Cardiac fibroblast (primary cell): ENCODE measurements at regions not wholly inside any gene's neighbourhood (a gene's known extent, or its start where the extent isn't known, plus 50 kb on each side); places are given as distances from the start of the nearest gene placed in this dataset.

Experiments used
- DNase-seq, 2 donors: peaks; one replicate each; pipeline versions ENCODE4 v3.0.0 to v3.0.0-alpha.2; 2010; ENCODE audit warnings: low read depth in 2 of 2
- H3K4me3 ChIP-seq, 2 donors: replicated peaks in 1 of 2; 1 replicate in 1 of 2; 2 replicates in 1 of 2; pipeline ENCODE4 v1.5.1; 2011; ENCODE audit warnings: low read depth in 2 of 2, low read length in 2 of 2, mild to moderate bottlenecking in 2 of 2, moderate library complexity in 1 of 2
- CTCF ChIP-seq: IDR thresholded peaks from one replicate; pipeline ENCODE4 v1.5.1; 2011; ENCODE audit warnings: low read depth, mild to moderate bottlenecking, low read length, inconsistent platforms

GRCh38 chr7:21104124-21104500 lies 317.4 kb upstream of the SP8 start:
- no peak overlapping the region for H3K4me3 ChIP-seq
- no peak for TF ChIP-seq CTCF
- peak in 1 of 2 donors; percentile 7 for DNase-seq

GRCh38 chr7:21106296-21106732 lies 319.6 kb upstream of the SP8 start:
- H3K4me3 ChIP-seq: no peak overlapping the region
- DNase-seq: peak in 1 of 2 donors; percentile 50
- TF ChIP-seq CTCF: no peak

- peak in 1 of 2 donors; percentile 16 for DNase-seq
- H3K4me3 ChIP-seq: no peak overlapping the region
- TF ChIP-seq CTCF: no peak
Observed at GRCh38 chr7:21107101-21107500, 320.4 kb upstream of the SP8 start.

- H3K4me3 ChIP-seq: no peak overlapping the region
- TF ChIP-seq CTCF: no peak
- DNase-seq: no peak
Observed at GRCh38 chr7:21108182-21108581, 319.7 kb upstream of the SP4 start.

GRCh38 chr7:21113609-21114415 lies 314.1 kb upstream of the SP4 start:
- H3K4me3 ChIP-seq: no peak overlapping the region
- DNase-seq: no peak
- no peak for TF ChIP-seq CTCF

GRCh38 chr7:21123586-21123985 lies 304.3 kb upstream of the SP4 start:
- TF ChIP-seq CTCF: no peak
- H3K4me3 ChIP-seq: no peak overlapping the region
- no peak for DNase-seq

GRCh38 chr7:21125297-21125696 lies 302.6 kb upstream of the SP4 start:
- no peak for TF ChIP-seq CTCF
- H3K4me3 ChIP-seq: no peak overlapping the region
- DNase-seq: no peak
